ENCODE measurements at regions not wholly inside any gene's neighbourhood (a gene's known extent, or its start where the extent isn't known, plus 50 kb on each side); places are given as distances from the start of the nearest gene placed in this dataset.
"Not testable (repeated sequence)": the region's sequence is repeated elsewhere in the genome, so short reads cannot be mapped to it uniquely, and the experiment has no call there.

DNA sequence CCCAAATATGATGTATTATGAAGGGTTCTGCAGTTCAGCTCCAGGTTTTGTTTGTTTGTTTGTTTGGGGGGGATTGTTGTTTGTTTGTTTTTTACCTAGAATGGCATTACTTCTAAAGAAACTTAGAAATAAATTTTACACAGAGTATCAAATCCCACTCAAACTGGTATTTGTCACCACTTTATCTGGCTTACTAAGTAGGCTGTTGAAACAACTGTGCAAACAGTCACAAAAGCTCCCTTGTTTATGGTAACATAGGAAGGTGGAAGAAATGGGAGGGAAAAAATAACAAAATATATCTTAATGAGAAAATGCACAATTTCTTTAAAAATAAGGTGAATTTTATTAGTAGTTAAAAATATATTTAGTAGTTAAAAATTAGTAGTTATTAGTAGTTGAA is 108.3 kb upstream of the ANO5 start:
- H3K27ac ChIP-seq = no peak overlapping the region
- DNase-seq = no peak
- no peaks in the 10 kb centered on the region for H3K36me3 ChIP-seq
- H3K27me3 ChIP-seq = no peaks in the 10 kb centered on the region
- no peaks in the 10 kb centered on the region for H3K9me3 ChIP-seq
- no peaks in the 10 kb centered on the region for H3K4me1 ChIP-seq
- no peak overlapping the region for H3K4me3 ChIP-seq
- no peak for TF ChIP-seq POLR2AphosphoS5 (IDR thresholded peaks at IDR 0.05)
- no peak for TF ChIP-seq EP300 (IDR thresholded peaks at IDR 0.05)
- no peak for TF ChIP-seq POLR2A (IDR thresholded peaks at IDR 0.05)
- no peak for TF ChIP-seq CTCF (IDR thresholded peaks at IDR 0.05)
- intact Hi-C loops (cut with DNase I) = no loop called here

- Histone ChIP-seq H3K36me3 (no peaks in the 10 kb centered on the region), H3K9me3 (no peaks in the 10 kb centered on the region), H3K27me3 (no peaks in the 10 kb centered on the region), H3K4me3 (no peak overlapping the region), H3K27ac (no peak overlapping the region), H3K4me1 (no peaks in the 10 kb centered on the region)
- no peak for DNase-seq
- no peak for TF ChIP-seq EP300 (IDR thresholded peaks at IDR 0.05)
- no peak for TF ChIP-seq POLR2AphosphoS5 (IDR thresholded peaks at IDR 0.05)
- no peak for TF ChIP-seq POLR2A (IDR thresholded peaks at IDR 0.05)
- no peak for TF ChIP-seq CTCF (IDR thresholded peaks at IDR 0.05)
- WGBS, 2 donors = 48 to 75% methylated on average over 2 of the region's 2 CpGs
- intact Hi-C loops (cut with DNase I) = no loop called here
Measured at GRCh38 chr11:22089609-22090008, 103.3 kb upstream of the ANO5 start.

DNA sequence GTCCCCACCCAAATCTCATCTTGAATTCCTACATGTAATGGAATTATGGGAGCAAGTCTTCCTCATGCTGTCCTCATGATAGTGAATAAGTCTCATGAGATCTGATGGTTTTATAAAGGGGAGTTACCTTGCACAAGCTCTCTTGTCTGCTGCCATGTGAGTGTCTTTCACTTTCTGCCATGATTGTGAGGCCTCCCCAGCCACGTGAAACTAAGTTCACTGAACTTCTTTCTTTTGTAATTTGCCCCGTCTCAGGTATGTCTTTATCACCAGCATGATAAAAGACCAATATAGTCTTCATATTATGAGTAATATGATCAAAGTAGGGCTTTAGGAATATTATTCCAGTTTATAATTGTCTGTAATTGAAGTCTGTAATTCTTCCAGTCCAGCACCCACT is 86.3 kb upstream of the ANO5 start:
- no peak overlapping the region for H3K27ac ChIP-seq
- DNase-seq = no peak
- WGBS, 2 donors = 43 to 60% methylated on average over 2 of the region's 2 CpGs
- no peak for TF ChIP-seq EP300 (IDR thresholded peaks at IDR 0.05)
- TF ChIP-seq CTCF (IDR thresholded peaks at IDR 0.05) = no peak
- no peak for TF ChIP-seq POLR2AphosphoS5 (IDR thresholded peaks at IDR 0.05)
- TF ChIP-seq POLR2A (IDR thresholded peaks at IDR 0.05) = no peak
- H3K4me1 ChIP-seq = no peaks in the 10 kb centered on the region
- no peaks in the 10 kb centered on the region for H3K36me3 ChIP-seq
- H3K9me3 ChIP-seq = no peaks in the 10 kb centered on the region
- intact Hi-C loops (cut with DNase I) = no loop called here
- H3K4me3 ChIP-seq = no peak overlapping the region
- no peaks in the 10 kb centered on the region for H3K27me3 ChIP-seq

DNA sequence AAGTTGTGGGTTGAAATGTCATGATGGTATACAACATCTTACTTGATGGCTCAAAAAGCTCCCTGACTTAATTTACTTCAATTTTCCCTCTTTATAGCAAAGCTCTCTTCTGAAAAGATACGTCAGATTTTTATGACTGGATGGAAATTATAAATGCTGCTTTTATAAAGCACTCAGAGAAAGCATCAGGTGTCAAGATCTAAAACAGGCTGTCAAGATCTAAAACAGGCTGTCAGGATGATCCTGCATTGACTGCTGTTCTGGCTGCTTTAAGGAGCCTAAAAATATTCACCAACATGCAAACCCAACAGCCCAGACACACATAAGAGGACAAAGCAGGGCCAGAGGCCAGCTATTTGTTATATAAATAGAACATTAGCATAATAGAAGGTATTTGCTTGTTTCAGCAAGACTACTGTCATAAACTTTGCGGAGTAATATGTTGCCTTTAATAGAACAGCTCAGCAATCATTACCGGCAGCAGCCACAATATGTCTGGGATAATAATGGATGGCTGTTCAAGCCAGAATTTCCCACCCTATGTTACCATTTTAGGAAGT is 77.3 kb upstream of the ANO5 start:
- DNase-seq = no peak
- Histone ChIP-seq H3K4me3 (no peak overlapping the region), H3K27me3 (no peaks in the 10 kb centered on the region), H3K27ac (no peak overlapping the region), H3K36me3 (no peaks in the 10 kb centered on the region), H3K9me3 (no peaks in the 10 kb centered on the region), H3K4me1 (no peaks in the 10 kb centered on the region)
- intact Hi-C loops (cut with DNase I) = no loop called here
- 62 to 73% methylated on average over 3 of the region's 3 CpGs for WGBS, 2 donors
- TF ChIP-seq POLR2A (IDR thresholded peaks at IDR 0.05) (no peak), CTCF (IDR thresholded peaks at IDR 0.05) (no peak), EP300 (IDR thresholded peaks at IDR 0.05) (no peak), POLR2AphosphoS5 (IDR thresholded peaks at IDR 0.05) (no peak)

DNA sequence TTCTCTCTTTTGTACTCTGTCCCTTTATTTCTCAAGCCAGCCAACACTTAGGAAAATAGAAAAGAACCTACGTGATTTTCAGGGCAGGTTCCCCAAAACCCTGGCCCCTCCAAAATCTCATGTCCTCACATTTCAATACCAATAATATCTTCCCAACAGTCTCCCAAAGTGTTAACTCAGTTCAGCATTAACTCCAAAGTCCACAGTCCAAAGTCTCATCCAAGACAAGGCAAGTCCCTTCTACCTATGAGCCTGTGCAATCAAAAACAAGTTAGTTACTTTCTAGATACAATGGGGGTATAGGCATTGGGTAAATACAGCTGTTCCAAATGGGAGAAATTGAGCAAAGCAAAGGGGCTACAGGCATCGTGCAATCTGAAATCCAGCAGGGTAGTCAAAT is 64.9 kb upstream of the ANO5 start:
- H3K36me3 ChIP-seq; H3K27ac ChIP-seq; H3K4me3 ChIP-seq; H3K4me1 ChIP-seq; H3K27me3 ChIP-seq; DNase-seq; intact Hi-C loops (cut with DNase I); H3K9me3 ChIP-seq: not testable (repeated sequence)
- 83 to 93% methylated on average over 2 of the region's 2 CpGs for WGBS, 2 donors

All from sigmoid colon (tissue), 6 donors.